ENCODE measurements at regions not wholly inside any gene's neighbourhood (a gene's known extent, or its start where the extent isn't known, plus 50 kb on each side); places are given as distances from the start of the nearest gene placed in this dataset.

GRCh38 chr1:220409771-220410595 lies 118.0 kb upstream of the MARK1 start:
- Histone ChIP-seq H3K4me1 (ENCODE audit: low read depth) (no peaks in the 10 kb centered on the region), H3K4me3 (no peak overlapping the region), H3K36me3 (ENCODE audit: low read depth) (no peaks in the 10 kb centered on the region), H3K9me3 (no peaks in the 10 kb centered on the region)
- DNase-seq (no peak), ATAC-seq (no peak)
- intact Hi-C loops (cut with DNase I, micrococcal nuclease), result no loop called here
- no peak for TF ChIP-seq CTCF (IDR thresholded peaks at IDR 0.05)

- no peaks in the 10 kb centered on the region for H3K9me3 ChIP-seq
- TF ChIP-seq CTCF (IDR thresholded peaks at IDR 0.05), result no peak
- ATAC-seq (no peak), DNase-seq (no peak)
- H3K36me3 ChIP-seq (ENCODE audit: low read depth), result no peaks in the 10 kb centered on the region
- no peak overlapping the region for H3K4me3 ChIP-seq
- intact Hi-C loops (cut with DNase I, micrococcal nuclease), result no loop called here
- H3K4me1 ChIP-seq (ENCODE audit: low read depth), result no peaks in the 10 kb centered on the region
These were observed 120.7 kb upstream of the MARK1 start for GRCh38 chr1:220407191-220407590.

DNA sequence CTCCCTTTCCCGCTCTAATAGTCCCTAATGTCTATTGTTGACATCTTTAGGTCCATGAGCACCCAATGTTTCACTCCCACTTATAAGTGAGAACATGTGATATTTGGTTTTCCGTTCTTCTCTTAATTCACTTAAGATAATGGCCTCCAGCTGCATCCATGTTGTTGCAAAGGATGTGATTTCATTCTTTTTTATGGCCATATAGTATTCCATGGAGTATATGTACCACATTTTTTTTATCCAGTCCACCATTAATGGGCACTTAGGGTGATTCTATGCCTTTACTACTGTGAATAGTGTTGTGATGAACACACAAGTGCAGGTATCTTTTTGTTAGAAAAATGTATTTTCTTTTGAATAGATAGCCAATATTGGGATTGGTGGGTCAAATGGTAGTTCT lies 126.0 kb upstream of the RAB3GAP2 start:
- ATAC-seq (no peak), DNase-seq (no peak)
- H3K4me1 ChIP-seq (ENCODE audit: low read depth), result no peaks in the 10 kb centered on the region
- no peaks in the 10 kb centered on the region for H3K9me3 ChIP-seq
- intact Hi-C loops (cut with DNase I, micrococcal nuclease), result no loop called here
- H3K4me3 ChIP-seq, result no peak overlapping the region
- TF ChIP-seq CTCF (IDR thresholded peaks at IDR 0.05), result no peak
- no peaks in the 10 kb centered on the region for H3K36me3 ChIP-seq (ENCODE audit: low read depth)

- H3K9me3 ChIP-seq, result no peaks in the 10 kb centered on the region
- no peaks in the 10 kb centered on the region for H3K4me1 ChIP-seq (ENCODE audit: low read depth)
- no peak overlapping the region for H3K4me3 ChIP-seq
- DNase-seq, result no peak
- TF ChIP-seq CTCF (IDR thresholded peaks at IDR 0.05), result no peak
- no peaks in the 10 kb centered on the region for H3K36me3 ChIP-seq (ENCODE audit: low read depth)
- no peak for ATAC-seq
- intact Hi-C loops (cut with DNase I, micrococcal nuclease), result no loop called here
These were observed 119.2 kb upstream of the RAB3GAP2 start for GRCh38 chr1:220391491-220391890.

- H3K36me3 ChIP-seq (ENCODE audit: low read depth), result no peaks in the 10 kb centered on the region
- TF ChIP-seq CTCF (IDR thresholded peaks at IDR 0.05), result no peak
- no peak overlapping the region for H3K4me3 ChIP-seq
- ATAC-seq (no peak), DNase-seq (no peak)
- intact Hi-C loops (cut with DNase I, micrococcal nuclease), result no loop called here
- H3K9me3 ChIP-seq, result no peaks in the 10 kb centered on the region
- no peaks in the 10 kb centered on the region for H3K4me1 ChIP-seq (ENCODE audit: low read depth)
These were observed 117.4 kb upstream of the RAB3GAP2 start for GRCh38 chr1:220389634-220390033.
